Sciatic nerve (tissue), 2 donors: ENCODE measurements at regions not wholly inside any gene's neighbourhood (a gene's known extent, or its start where the extent isn't known, plus 50 kb on each side); places are given as distances from the start of the nearest gene placed in this dataset.

Source experiments
- ATAC-seq: fragments of 200-7000 bp; cut with Tn5 transposase; one replicate; pipeline ENCODE4 v1.9.1; 2020; ENCODE audit warnings: mild to moderate bottlenecking, moderate library complexity
- DNase-seq: peaks from one replicate; pipeline ENCODE4 v3.0.0-alpha.2; 2020; ENCODE audit warnings: low spot score
- intact Hi-C: fragments of 100-400 bp; cut with DNase I; formaldehyde crosslinking; loops from one replicate; pipeline ENCODE4 v1.14.2; 2022
- donor health status: DM: no; HTN: no; CAD: no.
- donor health status: DM: no; HTN: no; CAD: no.

- DNase-seq (no peak), ATAC-seq (no peak)
- intact Hi-C loops = no loop called here
Measured at GRCh38 chr7:84605301-84605700, 410.7 kb upstream of the SEMA3A start.

GRCh38 chr7:84603545-84603944, 409.0 kb upstream of the SEMA3A start:
- ATAC-seq = no peak
- intact Hi-C loops = no loop called here
- no peak for DNase-seq

DNA sequence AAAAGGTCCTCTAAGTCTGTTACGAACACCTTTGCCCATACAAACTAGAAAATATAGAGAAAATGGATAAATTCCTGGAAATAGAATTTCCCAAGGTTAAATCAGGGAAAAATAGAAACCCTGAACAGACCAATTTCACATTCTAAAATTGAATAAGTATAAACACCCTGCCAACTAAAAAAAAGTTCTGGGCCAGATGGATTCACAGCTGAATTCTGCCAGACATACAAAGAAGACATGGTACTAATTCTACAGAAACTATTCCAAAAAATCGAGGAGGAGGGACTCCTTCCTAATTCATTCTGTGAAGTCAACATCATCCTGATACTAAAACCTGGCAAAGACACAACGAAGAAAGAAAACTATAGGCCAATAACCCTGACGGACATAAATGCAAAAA, 400.4 kb upstream of the SEMA3A start:
- intact Hi-C loops = no loop called here
- DNase-seq = no peak
- ATAC-seq = no peak

DNA sequence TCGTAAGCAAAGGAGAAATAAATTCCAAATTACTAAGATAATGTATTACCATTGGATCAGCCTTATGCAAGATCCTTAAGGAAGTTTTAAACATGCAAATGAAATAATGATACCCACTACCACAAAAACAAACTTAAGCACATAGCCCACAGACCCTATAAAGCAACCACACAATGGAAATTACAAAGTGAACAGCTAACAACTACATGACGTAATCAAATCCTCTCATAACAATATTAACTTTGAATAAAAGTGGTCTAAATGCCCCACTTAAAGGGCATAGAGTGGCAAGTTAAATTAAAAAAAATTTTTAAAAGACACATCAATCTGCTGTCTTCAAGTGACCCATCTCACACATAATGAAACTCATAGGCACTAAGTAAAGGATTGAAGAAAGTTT, 397.3 kb upstream of the SEMA3A start:
- intact Hi-C loops = no loop called here
- DNase-seq (no peak), ATAC-seq (no peak)

DNA sequence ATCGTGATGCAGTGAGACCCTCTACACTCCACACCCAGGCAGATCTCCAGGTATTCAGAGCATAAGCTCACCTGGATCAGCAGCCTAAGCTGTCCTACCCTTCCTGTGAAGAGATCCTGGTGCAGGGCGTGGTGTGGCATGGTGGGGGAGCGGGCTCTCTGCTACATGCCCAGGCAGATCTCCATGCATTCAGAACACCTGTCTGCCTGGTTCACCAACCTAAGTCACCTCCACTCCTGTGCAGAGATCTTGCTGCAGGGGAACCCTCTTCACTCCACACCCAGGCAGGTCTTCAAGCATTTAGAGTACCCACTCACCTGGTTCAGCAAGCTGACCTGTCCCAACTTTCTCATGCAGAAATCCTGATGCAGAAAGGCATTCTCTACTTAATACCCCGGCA, 394.4 kb upstream of the SEMA3A start:
- intact Hi-C loops = no loop called here
- DNase-seq (no peak), ATAC-seq (no peak)

DNA sequence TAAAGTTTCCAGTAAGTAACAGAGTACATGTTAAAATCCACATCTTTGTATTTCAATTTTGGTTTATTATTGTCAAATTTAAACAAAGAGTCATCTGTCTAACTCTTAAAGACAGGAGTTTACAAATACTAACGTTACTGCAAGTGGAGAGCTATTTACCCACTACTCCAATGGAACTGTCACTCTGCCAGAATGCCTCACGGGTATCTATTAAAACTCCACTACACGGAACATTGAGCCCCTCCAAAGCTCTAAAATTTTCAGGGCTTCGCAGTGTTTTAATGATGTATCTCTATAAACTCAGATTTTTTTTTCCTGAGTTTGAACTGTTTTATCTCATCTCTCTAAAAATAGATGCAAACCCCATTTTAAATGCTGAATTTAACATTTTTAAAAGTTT, 388.7 kb upstream of the SEMA3A start:
- ATAC-seq = no peak
- intact Hi-C loops = no loop called here
- DNase-seq = no peak

- intact Hi-C loops = no loop called here
- DNase-seq (no peak), ATAC-seq (no peak)
Measured at GRCh38 chr7:84582747-84583146, 388.2 kb upstream of the SEMA3A start.

DNA sequence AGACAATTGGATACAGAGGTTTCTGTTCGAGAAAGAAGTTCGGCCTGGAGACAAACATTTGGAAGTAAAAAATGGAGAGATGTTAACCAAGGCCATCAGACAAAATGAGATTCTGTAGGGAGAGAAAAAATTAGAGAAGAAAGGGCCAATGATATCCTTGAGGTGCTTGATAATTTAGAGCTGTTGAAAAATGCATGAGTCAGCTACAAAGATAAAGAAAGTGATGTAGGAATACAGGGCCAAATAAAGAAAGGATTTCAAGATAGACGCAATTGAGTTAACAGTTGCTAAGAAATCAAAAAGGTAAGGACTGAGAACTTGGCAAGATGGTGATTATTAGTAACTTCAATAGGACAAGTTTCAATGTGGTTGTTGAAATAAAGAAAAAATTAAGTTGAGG, 384.2 kb upstream of the SEMA3A start:
- DNase-seq (no peak), ATAC-seq (no peak)
- intact Hi-C loops = no loop called here

- DNase-seq = no peak
- intact Hi-C loops = no loop called here
- no peak for ATAC-seq
Measured at GRCh38 chr7:84568781-84569180, 374.2 kb upstream of the SEMA3A start.

- DNase-seq = no peak
- intact Hi-C loops = no loop called here
- ATAC-seq = no peak
Measured at GRCh38 chr7:84565345-84566074, 370.9 kb upstream of the SEMA3A start.

DNA sequence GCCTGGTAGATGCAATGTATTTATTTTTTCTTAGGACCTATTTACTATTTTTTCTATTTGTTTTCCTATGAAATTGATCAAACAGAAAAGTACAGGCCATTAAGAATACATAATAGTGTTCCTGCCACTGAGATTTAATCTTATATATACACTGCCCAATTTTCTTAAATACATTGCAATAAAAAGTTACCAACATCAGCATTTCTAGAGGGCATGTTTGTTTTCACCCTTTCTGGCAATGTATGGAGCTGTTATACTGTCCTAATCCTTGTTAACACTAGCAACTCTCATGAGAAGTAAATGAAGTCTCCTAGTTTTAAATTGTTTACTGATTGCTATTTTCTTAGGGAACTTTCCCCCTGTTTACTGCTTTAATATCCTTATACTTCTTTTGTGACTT, 359.1 kb upstream of the SEMA3A start:
- ATAC-seq (no peak), DNase-seq (no peak)
- intact Hi-C loops = no loop called here

DNA sequence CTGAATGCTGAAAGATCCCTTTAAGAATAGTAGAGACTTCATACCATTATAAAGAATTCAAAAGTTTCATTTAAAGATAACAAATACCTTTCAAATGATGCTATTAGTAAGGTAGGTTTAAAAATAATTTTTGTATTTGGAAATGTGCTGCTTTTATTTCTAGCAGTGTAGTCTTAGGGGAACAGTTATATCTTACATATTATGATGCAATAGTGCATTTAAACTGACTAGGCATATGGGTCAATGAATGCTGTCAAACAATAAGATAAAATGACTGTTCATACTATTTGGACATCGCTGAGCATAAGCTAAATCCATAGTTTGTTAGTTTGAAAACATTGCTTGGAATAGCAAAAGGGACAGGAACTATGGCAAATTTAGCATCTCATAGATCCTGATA, 354.8 kb upstream of the SEMA3A start:
- ATAC-seq (no peak), DNase-seq (no peak)
- intact Hi-C loops = no loop called here

- DNase-seq (no peak), ATAC-seq (no peak)
- intact Hi-C loops = no loop called here
Measured at GRCh38 chr7:84548366-84549365, 354.1 kb upstream of the SEMA3A start.

DNA sequence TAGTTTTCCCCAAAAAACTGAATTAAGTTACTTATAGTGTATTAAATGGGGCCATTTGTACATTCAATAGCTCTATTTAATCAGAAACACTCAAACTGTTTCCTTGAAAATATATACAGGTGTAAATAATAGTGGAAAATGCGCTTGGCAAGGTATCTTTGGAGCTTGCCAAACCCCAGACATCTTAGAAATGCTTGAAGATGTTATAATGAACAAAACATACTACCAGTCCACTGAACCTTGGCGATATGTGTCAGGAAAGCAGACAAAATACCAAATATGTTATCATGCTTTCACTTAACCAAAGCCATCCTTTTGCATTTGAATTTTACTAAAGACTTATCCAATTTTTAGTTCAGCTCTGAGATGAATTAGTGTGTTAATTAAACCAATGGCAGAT, 352.7 kb upstream of the SEMA3A start:
- ATAC-seq (no peak), DNase-seq (no peak)
- intact Hi-C loops = no loop called here

GRCh38 chr7:84546403-84546802, 351.8 kb upstream of the SEMA3A start:
- ATAC-seq (no peak), DNase-seq (no peak)
- intact Hi-C loops = no loop called here

GRCh38 chr7:84538268-84538667, 343.7 kb upstream of the SEMA3A start:
- intact Hi-C loops = no loop called here
- ATAC-seq (no peak), DNase-seq (no peak)

DNA sequence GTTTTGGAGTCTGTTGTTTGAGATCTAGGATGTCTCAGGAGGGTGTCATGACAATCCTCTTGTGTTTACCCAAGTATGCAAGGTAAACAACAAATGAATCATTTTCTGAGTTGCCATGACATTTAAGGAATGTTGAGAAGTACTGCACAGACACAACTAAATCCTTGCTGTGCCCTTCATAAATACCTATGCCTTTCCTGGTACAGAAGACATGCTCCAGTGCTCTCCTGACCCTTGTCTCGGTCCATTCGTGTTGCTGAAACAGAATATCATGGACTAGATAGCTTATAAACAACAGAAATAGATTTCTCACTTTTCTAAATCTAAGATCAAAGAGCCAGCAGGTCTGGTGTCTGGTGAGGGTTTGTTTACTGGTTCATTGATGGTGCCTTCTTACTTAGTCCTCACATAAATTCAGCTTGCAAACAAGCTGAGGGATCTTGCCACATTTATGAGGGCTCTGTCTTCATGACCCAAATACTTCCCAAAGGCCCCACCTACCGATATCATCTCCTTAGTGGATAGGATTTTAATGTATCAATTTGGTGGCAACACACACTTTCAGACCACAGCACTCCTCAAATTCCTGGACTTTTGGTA, 341.8 kb upstream of the SEMA3A start:
- intact Hi-C loops = no loop called here
- ATAC-seq = no peak

GRCh38 chr7:84535580-84536270, 341.1 kb upstream of the SEMA3A start:
- intact Hi-C loops = no loop called here
- DNase-seq (no peak), ATAC-seq (no peak)

More for the DNA sequence above, 341.8 kb upstream of the SEMA3A start:
- DNase-seq = no peak

DNA sequence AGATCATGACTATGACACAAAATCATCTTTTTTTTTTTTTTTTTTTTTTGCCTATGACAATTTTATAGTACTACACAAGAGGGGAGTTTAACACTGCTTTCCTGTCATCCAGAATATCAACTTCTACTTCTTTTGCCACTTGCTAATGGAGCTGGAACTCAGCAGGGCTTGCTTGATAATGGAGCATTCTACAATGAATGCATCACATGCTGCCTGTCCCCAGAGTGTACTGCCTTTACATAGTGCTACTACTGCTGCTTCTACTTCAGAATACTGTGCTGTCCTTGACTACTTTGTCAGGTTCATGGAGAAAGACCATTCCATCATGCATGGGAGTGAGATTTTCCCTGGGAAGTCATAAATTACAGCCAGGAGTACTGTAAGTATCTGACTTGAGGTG, 338.6 kb upstream of the SEMA3A start:
- no peak for ATAC-seq
- DNase-seq = no peak
- intact Hi-C loops = no loop called here
